HEK293 (cell line): ENCODE measurements at regions not wholly inside any gene's neighbourhood (a gene's known extent, or its start where the extent isn't known, plus 50 kb on each side); places are given as distances from the start of the nearest gene placed in this dataset.
"Not testable (repeated sequence)": the region's sequence is repeated elsewhere in the genome, so short reads cannot be mapped to it uniquely, and the experiment has no call there.

Experiments used
- CTCF ChIA-PET: fragments of 350-600 bp; formaldehyde crosslinking; extraction: SDS; loops from one replicate; lab custom pipeline; 2021; ENCODE audit warnings: antibody characterized with exemption; lab: Yijun Ruan, JAX
- POLR2A ChIA-PET: fragments of 300-600 bp; formaldehyde crosslinking; extraction: SDS; loops from one replicate; lab custom pipeline; 2020; ENCODE audit warnings: antibody characterized with exemption, inconsistent platforms; lab: Yijun Ruan, JAX
- H3K27ac ChIP-seq: fragments of 200-500 bp; sonication (Bioruptor generic); 2 replicates; pipeline ENCODE4 v1.5.1; 2014; ENCODE audit warnings: low read depth, low read length, control low read depth, inconsistent platforms; ENCODE audit errors: extremely low read depth
- H3K36me3 ChIP-seq, 2 experiments: fragments of 200-500 bp in 1 of 2; sonication (Bioruptor generic) in 1 of 2; 1 replicate in 1 of 2; 2 replicates in 1 of 2; pipeline ENCODE4 v1.5.1; 2014 to 2017; ENCODE audit warnings: inconsistent platforms in 2 of 2, low read length in 2 of 2; ENCODE audit not compliant: control insufficient read depth in 2 of 2, insufficient read depth in 1 of 2
- H3K4me1 ChIP-seq: fragments of 200-500 bp; sonication (Bioruptor generic); 2 replicates; pipeline ENCODE4 v1.5.1; 2014; ENCODE audit warnings: mild to moderate bottlenecking, low read length, inconsistent platforms; ENCODE audit not compliant: control insufficient read depth, insufficient read depth
- H3K4me3 ChIP-seq: 2 replicates; pipeline ENCODE4 v1.5.1; 2011; ENCODE audit warnings: low read depth, mild to moderate bottlenecking, control low read depth, low read length, moderate library complexity
- H3K9me3 ChIP-seq: fragments of 200-500 bp; sonication (Bioruptor generic); 2 replicates; pipeline ENCODE4 v1.5.1; 2014; ENCODE audit warnings: low read depth, low read length, inconsistent platforms; ENCODE audit not compliant: control insufficient read depth, insufficient read depth

- CTCF ChIA-PET, result not testable (repeated sequence)
These were observed 4778.6 kb upstream of the OR11H1 start for GRCh38 chr22:10749423-10749822.

GRCh38 chr22:10753566-10753965 is 4774.4 kb upstream of the OR11H1 start:
- H3K4me1 ChIP-seq, CTCF ChIA-PET, H3K36me3 ChIP-seq, H3K9me3 ChIP-seq, POLR2A ChIA-PET, H3K27ac ChIP-seq, H3K4me3 ChIP-seq: not testable (repeated sequence)

More at GRCh38 chr22:10749423-10749822, 4778.6 kb upstream of the OR11H1 start:
- H3K9me3 ChIP-seq, POLR2A ChIA-PET, H3K27ac ChIP-seq, H3K4me3 ChIP-seq, H3K4me1 ChIP-seq, H3K36me3 ChIP-seq: not testable (repeated sequence)

GRCh38 chr22:10755350-10755749 is 4772.6 kb upstream of the OR11H1 start:
- CTCF ChIA-PET, result not testable (repeated sequence)

GRCh38 chr22:10760418-10760817 is 4767.6 kb upstream of the OR11H1 start:
- H3K27ac ChIP-seq, POLR2A ChIA-PET, H3K4me3 ChIP-seq, H3K9me3 ChIP-seq, H3K36me3 ChIP-seq, CTCF ChIA-PET, H3K4me1 ChIP-seq: not testable (repeated sequence)

More at GRCh38 chr22:10755350-10755749, 4772.6 kb upstream of the OR11H1 start:
- POLR2A ChIA-PET, H3K4me1 ChIP-seq, H3K27ac ChIP-seq, H3K9me3 ChIP-seq, H3K36me3 ChIP-seq, H3K4me3 ChIP-seq: not testable (repeated sequence)

- H3K4me1 ChIP-seq, POLR2A ChIA-PET, H3K4me3 ChIP-seq, H3K27ac ChIP-seq, CTCF ChIA-PET, H3K9me3 ChIP-seq, H3K36me3 ChIP-seq: not testable (repeated sequence)
These were observed 4761.7 kb upstream of the OR11H1 start for GRCh38 chr22:10766320-10766719.

- H3K9me3 ChIP-seq, H3K36me3 ChIP-seq, H3K4me1 ChIP-seq, H3K27ac ChIP-seq, POLR2A ChIA-PET, H3K4me3 ChIP-seq: not testable (repeated sequence)
- CTCF ChIA-PET, result interaction anchor here (0.5 kb wide), 1 partner anchor 11 kb away, joined by 3 read pairs; no protein-coding TSS in a partner anchor
These were observed 4759.1 kb upstream of the OR11H1 start for GRCh38 chr22:10768875-10769274.

GRCh38 chr22:10771744-10772143 is 4756.2 kb upstream of the OR11H1 start:
- not testable (repeated sequence) for H3K9me3 ChIP-seq

GRCh38 chr22:10773341-10773740 is 4754.7 kb upstream of the OR11H1 start:
- H3K4me3 ChIP-seq, H3K27ac ChIP-seq, H3K4me1 ChIP-seq, CTCF ChIA-PET, H3K9me3 ChIP-seq, H3K36me3 ChIP-seq, POLR2A ChIA-PET: not testable (repeated sequence)

More at GRCh38 chr22:10771744-10772143, 4756.2 kb upstream of the OR11H1 start:
- POLR2A ChIA-PET, H3K4me3 ChIP-seq, CTCF ChIA-PET, H3K4me1 ChIP-seq, H3K36me3 ChIP-seq, H3K27ac ChIP-seq: not testable (repeated sequence)

- H3K27ac ChIP-seq, H3K4me1 ChIP-seq, H3K4me3 ChIP-seq, H3K36me3 ChIP-seq, H3K9me3 ChIP-seq, POLR2A ChIA-PET: not testable (repeated sequence)
- CTCF ChIA-PET, result interaction anchor here (0.6 kb wide), 1 partner anchor 291 kb away, joined by 3 read pairs; no protein-coding TSS in a partner anchor
These were observed 4752.2 kb upstream of the OR11H1 start for GRCh38 chr22:10775601-10776357.

- H3K27ac ChIP-seq, H3K4me3 ChIP-seq, H3K9me3 ChIP-seq, H3K4me1 ChIP-seq, POLR2A ChIA-PET, H3K36me3 ChIP-seq: not testable (repeated sequence)
- CTCF ChIA-PET, result interaction anchor here (0.6 kb wide), 1 partner anchor 290 kb away, joined by 3 read pairs; no protein-coding TSS in a partner anchor
These were observed 4751.6 kb upstream of the OR11H1 start for GRCh38 chr22:10776358-10776729.

- POLR2A ChIA-PET, H3K9me3 ChIP-seq, H3K4me3 ChIP-seq, H3K36me3 ChIP-seq, CTCF ChIA-PET, H3K4me1 ChIP-seq, H3K27ac ChIP-seq: not testable (repeated sequence)
These were observed 4750.3 kb upstream of the OR11H1 start for GRCh38 chr22:10777733-10778132.
